GM23338 (cell line): ENCODE measurements at regions not wholly inside any gene's neighbourhood (a gene's known extent, or its start where the extent isn't known, plus 50 kb on each side); places are given as distances from the start of the nearest gene placed in this dataset.

Experiments
- ATAC-seq: fragments of 200-7000 bp; cut with Tn5 transposase; 3 replicates; pipeline ENCODE4 v1.9.1; 2020
- DNase-seq: peaks from one replicate; pipeline ENCODE4 v3.0.0-alpha.2; 2015; ENCODE audit warnings: low spot score
- H2AFZ ChIP-seq: fragments of 200-600 bp; sonication (generic); 2 replicates; pipeline ENCODE4 v1.8.0; 2016; ENCODE audit warnings: antibody characterized with exemption, mild to moderate bottlenecking, moderate library complexity
- H3F3A ChIP-seq: fragments of 200-600 bp; sonication (generic); replicated peaks from 2 replicates; pipeline ENCODE4 v1.8.0; 2017; ENCODE audit warnings: antibody characterized with exemption, mixed run types, low read depth
- H3K27ac ChIP-seq: fragments of 200-600 bp; sonication (generic); 2 replicates; pipeline ENCODE4 v1.6.1; 2016; ENCODE audit warnings: low read depth
- H3K27me3 ChIP-seq: fragments of 200-600 bp; sonication (generic); 2 replicates; pipeline ENCODE4 v1.8.0; 2016; ENCODE audit warnings: mild to moderate bottlenecking, mixed run types, moderate library complexity; ENCODE audit not compliant: insufficient read depth
- H3K36me3 ChIP-seq: fragments of 200-600 bp; sonication (generic); 2 replicates; pipeline ENCODE4 v1.8.0; 2016; ENCODE audit warnings: mild to moderate bottlenecking; ENCODE audit not compliant: insufficient read depth
- H3K4me1 ChIP-seq: fragments of 200-600 bp; sonication (generic); 2 replicates; pipeline ENCODE4 v1.8.0; 2016; ENCODE audit warnings: mild to moderate bottlenecking, moderate library complexity; ENCODE audit not compliant: insufficient read depth
- H3K4me2 ChIP-seq: fragments of 200-600 bp; sonication (generic); 2 replicates; pipeline ENCODE4 v1.7.1; 2017; ENCODE audit warnings: mixed run types
- H3K4me3 ChIP-seq: fragments of 200-600 bp; sonication (generic); 2 replicates; pipeline ENCODE4 v1.6.1; 2016; ENCODE audit warnings: mixed run types
- H3K79me2 ChIP-seq: fragments of 200-600 bp; sonication (generic); replicated peaks from 2 replicates; pipeline ENCODE4 v1.8.0; 2017; ENCODE audit warnings: mild to moderate bottlenecking; ENCODE audit not compliant: insufficient read depth
- H3K9me2 ChIP-seq: fragments of 200-600 bp; sonication (generic); 2 replicates; pipeline ENCODE4 v1.8.0; 2017; ENCODE audit not compliant: insufficient read depth
- H4K20me1 ChIP-seq: fragments of 200-600 bp; sonication (generic); replicated peaks from 2 replicates; pipeline ENCODE4 v1.8.0; 2017; ENCODE audit warnings: mild to moderate bottlenecking; ENCODE audit not compliant: insufficient read depth
- H3K27ac Mint-ChIP-seq: 2 replicates; pipeline ENCODE4 v1.8.0; 2020; ENCODE audit warnings: inconsistent platforms, mild to moderate bottlenecking, moderate library complexity, mixed read lengths
- H3K27me3 Mint-ChIP-seq: 3 replicates; pipeline ENCODE4 v1.8.0; 2022; ENCODE audit warnings: low read depth, mild to moderate bottlenecking, moderate library complexity, mixed read lengths, inconsistent platforms; ENCODE audit not compliant: insufficient read depth, poor library complexity
- H3K36me3 Mint-ChIP-seq: 3 replicates; pipeline ENCODE4 v1.8.0; 2021; ENCODE audit warnings: low read depth, mild to moderate bottlenecking, inconsistent platforms, moderate library complexity, mixed read lengths
- H3K4me1 Mint-ChIP-seq: 3 replicates; pipeline ENCODE4 v1.8.0; 2020; ENCODE audit warnings: mild to moderate bottlenecking, inconsistent platforms, mixed read lengths
- H3K4me3 Mint-ChIP-seq: 3 replicates; pipeline ENCODE4 v1.8.0; 2021; ENCODE audit warnings: moderate library complexity, mild to moderate bottlenecking, inconsistent platforms, mixed read lengths
- H3K9me3 Mint-ChIP-seq: 3 replicates; pipeline ENCODE4 v1.8.0; 2020; ENCODE audit warnings: moderate library complexity, mild to moderate bottlenecking, inconsistent platforms, mixed read lengths
- CREB1 ChIP-seq: fragments of 250-450 bp; sonication (Bioruptor Pico); IDR thresholded peaks from 2 replicates; pipeline ENCODE4 v1.5.0; 2020; ENCODE audit warnings: low read depth, mild to moderate bottlenecking, moderate library complexity
- EZH2 ChIP-seq: fragments of 200-600 bp; sonication (generic); IDR thresholded peaks from one replicate; pipeline ENCODE4 v1.8.0; 2017; ENCODE audit warnings: antibody characterized with exemption, mild to moderate bottlenecking, low read depth; ENCODE audit not compliant: unreplicated experiment
- EZH2phosphoT487 ChIP-seq: fragments of 200-600 bp; sonication (generic); IDR thresholded peaks from one replicate; pipeline ENCODE4 v1.8.1; 2018; ENCODE audit warnings: antibody characterized with exemption; ENCODE audit not compliant: unreplicated experiment
- JUNB ChIP-seq: IDR thresholded peaks from one replicate; pipeline ENCODE4 v1.6.1; 2016; ENCODE audit warnings: antibody characterized with exemption; ENCODE audit not compliant: unreplicated experiment
- NANOG ChIP-seq: IDR thresholded peaks from 2 replicates; pipeline ENCODE4 v1.6.1; 2016; ENCODE audit warnings: antibody characterized with exemption, borderline replicate concordance
- POLR2AphosphoS5 ChIP-seq: IDR thresholded peaks from 2 replicates; pipeline ENCODE4 v1.6.1; 2016; ENCODE audit warnings: antibody characterized with exemption, low read depth
- STAT1 ChIP-seq: IDR thresholded peaks from one replicate; pipeline ENCODE4 v1.6.1; 2016; ENCODE audit warnings: antibody characterized with exemption; ENCODE audit not compliant: unreplicated experiment
- ZNF114 ChIP-seq: fragments of 250-450 bp; sonication (Bioruptor Pico); IDR thresholded peaks from 2 replicates; pipeline ENCODE4 v1.5.0; 2020; ENCODE audit warnings: mild to moderate bottlenecking, moderate library complexity
- ZNF331 ChIP-seq: fragments of 250-450 bp; sonication (Bioruptor Pico); IDR thresholded peaks from 2 replicates; pipeline ENCODE4 v1.5.0; 2020; ENCODE audit warnings: low read depth, mild to moderate bottlenecking, moderate library complexity
- TF ChIP-seq, protein P1 (sequence below): fragments of 250-450 bp; sonication (Bioruptor Pico); IDR thresholded peaks from 2 replicates; pipeline ENCODE4 v1.5.0; 2020; ENCODE audit warnings: mild to moderate bottlenecking, moderate library complexity
- TF ChIP-seq, protein P2 (sequence below), 2 experiments: fragments of 200-600 bp in 1 of 2; sonication (generic) in 1 of 2; conservative IDR thresholded peaks; 2 replicates each; pipeline versions ENCODE4 v1.5.1 to v1.6.1; 2016 to 2017; ENCODE audit warnings: antibody characterized with exemption in 2 of 2, low read depth in 2 of 2, mild to moderate bottlenecking in 2 of 2, moderate library complexity in 1 of 2
- TF ChIP-seq, protein P3 (sequence below): IDR thresholded peaks from one replicate; pipeline ENCODE4 v1.6.1; 2018; ENCODE audit warnings: antibody characterized with exemption; ENCODE audit not compliant: unreplicated experiment
- TF ChIP-seq, protein P4 (sequence below): IDR thresholded peaks from 2 replicates; pipeline ENCODE4 v1.6.1; 2016; ENCODE audit warnings: antibody characterized with exemption

DNA sequence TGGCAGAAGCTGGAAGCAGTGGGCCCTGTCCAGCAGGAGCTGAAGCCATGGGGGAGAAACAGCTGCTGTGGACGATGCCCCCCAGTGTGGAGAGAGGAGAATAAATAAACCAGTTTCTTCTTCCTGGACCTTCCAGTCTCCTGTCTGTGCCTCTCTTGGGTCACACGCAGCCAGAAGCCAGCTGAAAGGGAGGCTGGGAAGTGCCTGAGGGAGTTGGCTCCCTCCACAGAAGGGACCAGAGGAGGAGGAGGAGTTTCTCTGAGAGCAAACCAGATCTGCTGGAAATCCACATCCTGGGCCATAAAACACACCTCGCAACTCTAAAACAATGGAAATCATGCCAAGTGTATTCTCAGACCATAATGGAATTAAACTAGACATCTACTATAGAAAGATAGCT lies 577.0 kb downstream of the CDH26 start:
- H3K4me3 Mint-ChIP-seq, result no peak overlapping the region
- H3K79me2 ChIP-seq, result no peaks in the 10 kb centered on the region
- H3K27me3 ChIP-seq, result no peaks in the 10 kb centered on the region
- no peaks in the 10 kb centered on the region for H3K9me3 Mint-ChIP-seq
- H3K36me3 ChIP-seq, result no peaks in the 10 kb centered on the region; the same call in 1 of the 2 replicates
- H3K27me3 Mint-ChIP-seq, result peaks cover 6% of the 10 kb centered on the region
- H3K36me3 Mint-ChIP-seq, result no peaks in the 10 kb centered on the region
- H3K27ac Mint-ChIP-seq, result no peak overlapping the region
- no peaks in the 10 kb centered on the region for H3F3A ChIP-seq
- no peak overlapping the region for H3K4me3 ChIP-seq
- H3K4me1 Mint-ChIP-seq, result peaks cover 4% of the 10 kb centered on the region; the same call in 1 of the 3 replicates
- no peaks in the 10 kb centered on the region for H3K9me2 ChIP-seq
- H3K27ac ChIP-seq, result no peak overlapping the region
- DNase-seq, result no peak
- TF ChIP-seq EZH2phosphoT487, result no peak
- TF ChIP-seq, protein P1, sequence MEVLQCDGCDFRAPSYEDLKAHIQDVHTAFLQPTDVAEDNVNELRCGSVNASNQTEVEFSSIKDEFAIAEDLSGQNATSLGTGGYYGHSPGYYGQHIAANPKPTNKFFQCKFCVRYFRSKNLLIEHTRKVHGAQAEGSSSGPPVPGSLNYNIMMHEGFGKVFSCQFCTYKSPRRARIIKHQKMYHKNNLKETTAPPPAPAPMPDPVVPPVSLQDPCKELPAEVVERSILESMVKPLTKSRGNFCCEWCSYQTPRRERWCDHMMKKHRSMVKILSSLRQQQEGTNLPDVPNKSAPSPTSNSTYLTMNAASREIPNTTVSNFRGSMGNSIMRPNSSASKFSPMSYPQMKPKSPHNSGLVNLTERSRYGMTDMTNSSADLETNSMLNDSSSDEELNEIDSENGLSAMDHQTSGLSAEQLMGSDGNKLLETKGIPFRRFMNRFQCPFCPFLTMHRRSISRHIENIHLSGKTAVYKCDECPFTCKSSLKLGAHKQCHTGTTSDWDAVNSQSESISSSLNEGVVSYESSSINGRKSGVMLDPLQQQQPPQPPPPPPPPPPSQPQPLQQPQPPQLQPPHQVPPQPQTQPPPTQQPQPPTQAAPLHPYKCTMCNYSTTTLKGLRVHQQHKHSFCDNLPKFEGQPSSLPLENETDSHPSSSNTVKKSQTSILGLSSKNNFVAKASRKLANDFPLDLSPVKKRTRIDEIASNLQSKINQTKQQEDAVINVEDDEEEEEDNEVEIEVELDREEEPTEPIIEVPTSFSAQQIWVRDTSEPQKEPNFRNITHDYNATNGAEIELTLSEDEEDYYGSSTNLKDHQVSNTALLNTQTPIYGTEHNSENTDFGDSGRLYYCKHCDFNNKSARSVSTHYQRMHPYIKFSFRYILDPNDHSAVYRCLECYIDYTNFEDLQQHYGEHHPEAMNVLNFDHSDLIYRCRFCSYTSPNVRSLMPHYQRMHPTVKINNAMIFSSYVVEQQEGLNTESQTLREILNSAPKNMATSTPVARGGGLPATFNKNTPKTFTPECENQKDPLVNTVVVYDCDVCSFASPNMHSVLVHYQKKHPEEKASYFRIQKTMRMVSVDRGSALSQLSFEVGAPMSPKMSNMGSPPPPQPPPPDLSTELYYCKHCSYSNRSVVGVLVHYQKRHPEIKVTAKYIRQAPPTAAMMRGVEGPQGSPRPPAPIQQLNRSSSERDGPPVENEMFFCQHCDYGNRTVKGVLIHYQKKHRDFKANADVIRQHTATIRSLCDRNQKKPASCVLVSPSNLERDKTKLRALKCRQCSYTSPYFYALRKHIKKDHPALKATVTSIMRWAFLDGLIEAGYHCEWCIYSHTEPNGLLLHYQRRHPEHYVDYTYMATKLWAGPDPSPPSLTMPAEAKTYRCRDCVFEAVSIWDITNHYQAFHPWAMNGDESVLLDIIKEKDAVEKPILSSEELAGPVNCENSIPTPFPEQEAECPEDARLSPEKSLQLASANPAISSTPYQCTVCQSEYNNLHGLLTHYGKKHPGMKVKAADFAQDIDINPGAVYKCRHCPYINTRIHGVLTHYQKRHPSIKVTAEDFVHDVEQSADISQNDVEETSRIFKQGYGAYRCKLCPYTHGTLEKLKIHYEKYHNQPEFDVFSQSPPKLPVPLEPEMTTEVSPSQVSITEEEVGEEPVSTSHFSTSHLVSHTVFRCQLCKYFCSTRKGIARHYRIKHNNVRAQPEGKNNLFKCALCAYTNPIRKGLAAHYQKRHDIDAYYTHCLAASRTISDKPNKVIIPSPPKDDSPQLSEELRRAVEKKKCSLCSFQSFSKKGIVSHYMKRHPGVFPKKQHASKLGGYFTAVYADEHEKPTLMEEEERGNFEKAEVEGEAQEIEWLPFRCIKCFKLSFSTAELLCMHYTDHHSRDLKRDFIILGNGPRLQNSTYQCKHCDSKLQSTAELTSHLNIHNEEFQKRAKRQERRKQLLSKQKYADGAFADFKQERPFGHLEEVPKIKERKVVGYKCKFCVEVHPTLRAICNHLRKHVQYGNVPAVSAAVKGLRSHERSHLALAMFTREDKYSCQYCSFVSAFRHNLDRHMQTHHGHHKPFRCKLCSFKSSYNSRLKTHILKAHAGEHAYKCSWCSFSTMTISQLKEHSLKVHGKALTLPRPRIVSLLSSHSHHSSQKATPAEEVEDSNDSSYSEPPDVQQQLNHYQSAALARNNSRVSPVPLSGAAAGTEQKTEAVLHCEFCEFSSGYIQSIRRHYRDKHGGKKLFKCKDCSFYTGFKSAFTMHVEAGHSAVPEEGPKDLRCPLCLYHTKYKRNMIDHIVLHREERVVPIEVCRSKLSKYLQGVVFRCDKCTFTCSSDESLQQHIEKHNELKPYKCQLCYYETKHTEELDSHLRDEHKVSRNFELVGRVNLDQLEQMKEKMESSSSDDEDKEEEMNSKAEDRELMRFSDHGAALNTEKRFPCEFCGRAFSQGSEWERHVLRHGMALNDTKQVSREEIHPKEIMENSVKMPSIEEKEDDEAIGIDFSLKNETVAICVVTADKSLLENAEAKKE (CRISPR knock-in tag), result no peak
- TF ChIP-seq CREB1 (CRISPR knock-in tag), result no peak
- TF ChIP-seq, protein P2, sequence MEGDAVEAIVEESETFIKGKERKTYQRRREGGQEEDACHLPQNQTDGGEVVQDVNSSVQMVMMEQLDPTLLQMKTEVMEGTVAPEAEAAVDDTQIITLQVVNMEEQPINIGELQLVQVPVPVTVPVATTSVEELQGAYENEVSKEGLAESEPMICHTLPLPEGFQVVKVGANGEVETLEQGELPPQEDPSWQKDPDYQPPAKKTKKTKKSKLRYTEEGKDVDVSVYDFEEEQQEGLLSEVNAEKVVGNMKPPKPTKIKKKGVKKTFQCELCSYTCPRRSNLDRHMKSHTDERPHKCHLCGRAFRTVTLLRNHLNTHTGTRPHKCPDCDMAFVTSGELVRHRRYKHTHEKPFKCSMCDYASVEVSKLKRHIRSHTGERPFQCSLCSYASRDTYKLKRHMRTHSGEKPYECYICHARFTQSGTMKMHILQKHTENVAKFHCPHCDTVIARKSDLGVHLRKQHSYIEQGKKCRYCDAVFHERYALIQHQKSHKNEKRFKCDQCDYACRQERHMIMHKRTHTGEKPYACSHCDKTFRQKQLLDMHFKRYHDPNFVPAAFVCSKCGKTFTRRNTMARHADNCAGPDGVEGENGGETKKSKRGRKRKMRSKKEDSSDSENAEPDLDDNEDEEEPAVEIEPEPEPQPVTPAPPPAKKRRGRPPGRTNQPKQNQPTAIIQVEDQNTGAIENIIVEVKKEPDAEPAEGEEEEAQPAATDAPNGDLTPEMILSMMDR (conservative IDR thresholded peaks at IDR 0.05; ENCODE audit: low read depth in 2 of 2), result no peak
- TF ChIP-seq JUNB, result no peak
- TF ChIP-seq NANOG, result no peak
- TF ChIP-seq ZNF331 (CRISPR knock-in tag), result no peak
- no peak for TF ChIP-seq STAT1
- TF ChIP-seq, protein P3, sequence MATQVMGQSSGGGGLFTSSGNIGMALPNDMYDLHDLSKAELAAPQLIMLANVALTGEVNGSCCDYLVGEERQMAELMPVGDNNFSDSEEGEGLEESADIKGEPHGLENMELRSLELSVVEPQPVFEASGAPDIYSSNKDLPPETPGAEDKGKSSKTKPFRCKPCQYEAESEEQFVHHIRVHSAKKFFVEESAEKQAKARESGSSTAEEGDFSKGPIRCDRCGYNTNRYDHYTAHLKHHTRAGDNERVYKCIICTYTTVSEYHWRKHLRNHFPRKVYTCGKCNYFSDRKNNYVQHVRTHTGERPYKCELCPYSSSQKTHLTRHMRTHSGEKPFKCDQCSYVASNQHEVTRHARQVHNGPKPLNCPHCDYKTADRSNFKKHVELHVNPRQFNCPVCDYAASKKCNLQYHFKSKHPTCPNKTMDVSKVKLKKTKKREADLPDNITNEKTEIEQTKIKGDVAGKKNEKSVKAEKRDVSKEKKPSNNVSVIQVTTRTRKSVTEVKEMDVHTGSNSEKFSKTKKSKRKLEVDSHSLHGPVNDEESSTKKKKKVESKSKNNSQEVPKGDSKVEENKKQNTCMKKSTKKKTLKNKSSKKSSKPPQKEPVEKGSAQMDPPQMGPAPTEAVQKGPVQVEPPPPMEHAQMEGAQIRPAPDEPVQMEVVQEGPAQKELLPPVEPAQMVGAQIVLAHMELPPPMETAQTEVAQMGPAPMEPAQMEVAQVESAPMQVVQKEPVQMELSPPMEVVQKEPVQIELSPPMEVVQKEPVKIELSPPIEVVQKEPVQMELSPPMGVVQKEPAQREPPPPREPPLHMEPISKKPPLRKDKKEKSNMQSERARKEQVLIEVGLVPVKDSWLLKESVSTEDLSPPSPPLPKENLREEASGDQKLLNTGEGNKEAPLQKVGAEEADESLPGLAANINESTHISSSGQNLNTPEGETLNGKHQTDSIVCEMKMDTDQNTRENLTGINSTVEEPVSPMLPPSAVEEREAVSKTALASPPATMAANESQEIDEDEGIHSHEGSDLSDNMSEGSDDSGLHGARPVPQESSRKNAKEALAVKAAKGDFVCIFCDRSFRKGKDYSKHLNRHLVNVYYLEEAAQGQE, result no peak
- TF ChIP-seq ZNF114 (CRISPR knock-in tag), result no peak
- TF ChIP-seq, protein P4, sequence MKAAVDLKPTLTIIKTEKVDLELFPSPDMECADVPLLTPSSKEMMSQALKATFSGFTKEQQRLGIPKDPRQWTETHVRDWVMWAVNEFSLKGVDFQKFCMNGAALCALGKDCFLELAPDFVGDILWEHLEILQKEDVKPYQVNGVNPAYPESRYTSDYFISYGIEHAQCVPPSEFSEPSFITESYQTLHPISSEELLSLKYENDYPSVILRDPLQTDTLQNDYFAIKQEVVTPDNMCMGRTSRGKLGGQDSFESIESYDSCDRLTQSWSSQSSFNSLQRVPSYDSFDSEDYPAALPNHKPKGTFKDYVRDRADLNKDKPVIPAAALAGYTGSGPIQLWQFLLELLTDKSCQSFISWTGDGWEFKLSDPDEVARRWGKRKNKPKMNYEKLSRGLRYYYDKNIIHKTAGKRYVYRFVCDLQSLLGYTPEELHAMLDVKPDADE, result no peak
- no peak for TF ChIP-seq EZH2
- TF ChIP-seq POLR2AphosphoS5, result no peak
- H3K4me2 ChIP-seq, result no peak overlapping the region
- ATAC-seq, result no peak
- H2AFZ ChIP-seq, result no peak overlapping the region
- no peaks in the 10 kb centered on the region for H4K20me1 ChIP-seq
- H3K4me1 ChIP-seq, result no peaks in the 10 kb centered on the region
